SK-N-DZ (cell line): ENCODE measurements at regions not wholly inside any gene's neighbourhood (a gene's known extent, or its start where the extent isn't known, plus 50 kb on each side); places are given as distances from the start of the nearest gene placed in this dataset.
"Not testable (repeated sequence)": the region's sequence is repeated elsewhere in the genome, so short reads cannot be mapped to it uniquely, and the experiment has no call there.

ENCODE experiments used
- DNase-seq: peaks from one replicate; pipeline ENCODE4 v3.0.0-alpha.2; 2015; ENCODE audit warnings: low spot score

GRCh38 chr12:42030588-42030987, 114.1 kb downstream of the GXYLT1 start:
- no peak for DNase-seq

GRCh38 chr12:42027546-42027945, 117.1 kb downstream of the GXYLT1 start:
- no peak for DNase-seq

- DNase-seq, result no peak
Measured at GRCh38 chr12:42024495-42024830, 120.2 kb downstream of the GXYLT1 start.

GRCh38 chr12:42023733-42024494, 120.8 kb downstream of the GXYLT1 start:
- DNase-seq, result peak; percentile 87

GRCh38 chr12:42021937-42022336, 122.7 kb downstream of the GXYLT1 start:
- DNase-seq, result not testable (repeated sequence)

GRCh38 chr12:42021469-42021868, 123.2 kb downstream of the GXYLT1 start:
- no peak for DNase-seq

GRCh38 chr12:42020226-42020625, 124.4 kb downstream of the GXYLT1 start:
- no peak for DNase-seq

- DNase-seq, result no peak
Measured at GRCh38 chr12:42019746-42020145, 124.9 kb downstream of the GXYLT1 start.

GRCh38 chr12:42017051-42017450, 127.6 kb downstream of the GXYLT1 start:
- no peak for DNase-seq

GRCh38 chr12:42015051-42015461, 129.6 kb downstream of the GXYLT1 start:
- no peak for DNase-seq

GRCh38 chr12:42012501-42012900, 132.2 kb downstream of the GXYLT1 start:
- DNase-seq, result not testable (repeated sequence)

GRCh38 chr12:42010715-42011114, 134.0 kb downstream of the GXYLT1 start:
- DNase-seq, result no peak

- no peak for DNase-seq
Measured at GRCh38 chr12:42010257-42010656, 134.4 kb downstream of the GXYLT1 start.

- DNase-seq, result no peak
Measured at GRCh38 chr12:42008996-42009395, 135.7 kb downstream of the GXYLT1 start.

- DNase-seq, result peak; percentile 100
Measured at GRCh38 chr12:42003031-42003430, 141.6 kb downstream of the GXYLT1 start.

- no peak for DNase-seq
Measured at GRCh38 chr12:42002563-42002962, 142.1 kb downstream of the GXYLT1 start.

GRCh38 chr12:41998436-41998835, 146.2 kb downstream of the GXYLT1 start:
- DNase-seq, result no peak

GRCh38 chr12:41993283-41993682, 151.4 kb downstream of the GXYLT1 start:
- DNase-seq, result peak; percentile 60

GRCh38 chr12:41992692-41993215, 151.9 kb downstream of the GXYLT1 start:
- peak; percentile 79 for DNase-seq

- no peak for DNase-seq
Measured at GRCh38 chr12:41992022-41992421, 152.7 kb downstream of the GXYLT1 start.

- DNase-seq, result no peak
Measured at GRCh38 chr12:41988715-41989114, 156.0 kb downstream of the GXYLT1 start.

GRCh38 chr12:41986513-41986912, 158.2 kb downstream of the GXYLT1 start:
- DNase-seq, result not testable (repeated sequence)

- DNase-seq, result no peak
Measured at GRCh38 chr12:41983856-41984255, 160.8 kb downstream of the GXYLT1 start.

- no peak for DNase-seq
Measured at GRCh38 chr12:41983394-41983793, 161.3 kb downstream of the GXYLT1 start.
